B cell (primary cell): ENCODE measurements at regions not wholly inside any gene's neighbourhood (a gene's known extent, or its start where the extent isn't known, plus 50 kb on each side); places are given as distances from the start of the nearest gene placed in this dataset.

ENCODE experiments used
- ATAC-seq: fragments of 200-7000 bp; cut with Tn5 transposase; one replicate; pipeline ENCODE4 v1.10.0; 2021; ENCODE audit warnings: low read depth, mild to moderate bottlenecking, moderate number of reproducible peaks, moderate library complexity
- CTCF ChIA-PET: fragments of 350-600 bp; sonication (Branson Sonifier 250); formaldehyde crosslinking; loops from one replicate; lab custom pipeline; 2021; ENCODE audit warnings: antibody characterized with exemption, inconsistent platforms; lab: Charles Lee
- POLR2A ChIA-PET: fragments of 350-600 bp; sonication (Branson Sonifier 250); formaldehyde crosslinking; loops from one replicate; lab custom pipeline; 2021; ENCODE audit warnings: antibody characterized with exemption; lab: Charles Lee
- DNase-seq: peaks from one replicate; pipeline ENCODE4 v3.0.0; 2013
- H2AFZ ChIP-seq: 2 replicates; pipeline ENCODE4 v1.6.1; 2012; ENCODE audit warnings: mild to moderate bottlenecking, low read depth, low read length; ENCODE audit not compliant: insufficient read depth, poor library complexity, severe bottlenecking
- H3K27ac ChIP-seq, 2 donors: 1 replicate in 1 of 2; 2 replicates in 1 of 2; pipeline ENCODE4 v1.5.1; 2012 to 2013; ENCODE audit warnings: low read length in 2 of 2, mild to moderate bottlenecking in 2 of 2, moderate library complexity in 1 of 2
- H3K27me3 ChIP-seq, 4 experiments: fragments of 200-600 bp in 1 of 4; sonication (generic) in 1 of 4; replicated peaks in 1 of 4; 1 replicate in 2 of 4; 2 replicates in 2 of 4; pipeline versions ENCODE4 v1.6.1 to v1.7.0; 2013 to 2016; ENCODE audit warnings: low read length in 3 of 4, mild to moderate bottlenecking in 2 of 4, mixed read lengths in 1 of 4, moderate library complexity in 1 of 4; ENCODE audit not compliant: insufficient read depth in 4 of 4, control insufficient read depth in 3 of 4; ENCODE audit errors: control extremely low read depth in 1 of 4
- H3K36me3 ChIP-seq, 2 experiments: replicated peaks in 1 of 2; 1 replicate in 1 of 2; 2 replicates in 1 of 2; pipeline versions ENCODE4 v1.6.1 to v1.7.1; 2013; ENCODE audit warnings: low read length in 1 of 2; ENCODE audit not compliant: insufficient read depth in 2 of 2, control insufficient read depth in 1 of 2; ENCODE audit errors: control extremely low read depth in 1 of 2, extremely low read depth in 1 of 2
- H3K4me1 ChIP-seq, 2 donors: fragments of 200-600 bp in 1 of 2; sonication (generic) in 1 of 2; 1 replicate in 1 of 2; 2 replicates in 1 of 2; pipeline versions ENCODE4 v1.5.1 to v1.6.1; 2013 to 2017; ENCODE audit warnings: low read length in 2 of 2; ENCODE audit not compliant: control insufficient read depth in 2 of 2, insufficient read depth in 2 of 2
- H3K4me2 ChIP-seq: replicated peaks from 2 replicates; pipeline ENCODE3; 2012; ENCODE audit warnings: mild to moderate bottlenecking, low read depth, low read length; ENCODE audit not compliant: poor library complexity, severe bottlenecking
- H3K4me3 ChIP-seq, 5 experiments: fragments of 200-600 bp in 1 of 5; sonication (generic) in 1 of 5; 1 replicate in 3 of 5; 2 replicates in 2 of 5; pipeline versions ENCODE4 v1.5.1 to v1.7.0; 2011 to 2016; ENCODE audit warnings: low read length in 4 of 5, mild to moderate bottlenecking in 4 of 5, low read depth in 2 of 5, control low read depth in 1 of 5, moderate library complexity in 1 of 5; ENCODE audit not compliant: insufficient read depth in 1 of 5; ENCODE audit errors: control extremely low read depth in 1 of 5, extremely low read depth in 1 of 5
- H3K79me2 ChIP-seq: fragments of 200-600 bp; sonication (generic); one replicate; pipeline ENCODE4 v1.6.0; 2016; ENCODE audit warnings: low read length; ENCODE audit not compliant: control insufficient read depth, insufficient read depth
- H3K9ac ChIP-seq: fragments of 200-600 bp; sonication (generic); 2 replicates; pipeline ENCODE4 v1.6.1; 2017; ENCODE audit warnings: mild to moderate bottlenecking, low read length, moderate library complexity
- H3K9me3 ChIP-seq, 3 donors: one replicate each; pipeline versions ENCODE4 v1.6.1 to v1.7.1; 2013; ENCODE audit warnings: low read length in 2 of 3; ENCODE audit not compliant: control insufficient read depth in 2 of 3, insufficient read depth in 1 of 3; ENCODE audit errors: control extremely low read depth in 1 of 3
- H4K20me1 ChIP-seq: 2 replicates; pipeline ENCODE4 v1.6.0; 2012; ENCODE audit warnings: mild to moderate bottlenecking, low read length; ENCODE audit not compliant: insufficient read depth, control insufficient read depth, poor library complexity, severe bottlenecking
- H3K27ac Mint-ChIP-seq: one replicate; pipeline ENCODE4 v1.8.0; 2021; ENCODE audit warnings: mixed read lengths
- H3K27me3 Mint-ChIP-seq: one replicate; pipeline ENCODE4 v1.8.0; 2021; ENCODE audit warnings: mixed read lengths
- H3K4me1 Mint-ChIP-seq: one replicate; pipeline ENCODE4 v1.8.0; 2021; ENCODE audit warnings: mixed read lengths
- H3K4me3 Mint-ChIP-seq: one replicate; pipeline ENCODE4 v1.8.0; 2021; ENCODE audit warnings: mixed read lengths
- H3K9me3 Mint-ChIP-seq: one replicate; pipeline ENCODE4 v1.8.0; 2022; ENCODE audit warnings: mixed read lengths; ENCODE audit not compliant: insufficient read depth
- EZH2 ChIP-seq: IDR thresholded peaks from 2 replicates; pipeline ENCODE4 v1.6.1; 2012; ENCODE audit warnings: borderline replicate concordance, low read depth, mild to moderate bottlenecking, moderate library complexity, low read length; ENCODE audit not compliant: insufficient read depth, poor library complexity, severe bottlenecking
- WGBS: methylation state at CpG from one replicate; pipeline ENCODE4 v1.1.5; 2013; ENCODE audit warnings: missing lambda C conversion rate; ENCODE audit not compliant: insufficient coverage; 5-methylcytosine and 5-hydroxymethylcytosine counted together
- intact Hi-C: fragments of 100-400 bp; cut with micrococcal nuclease; formaldehyde crosslinking; loops from one replicate; pipeline ENCODE4 v1.10.0; 2022
- TF ChIP-seq, protein P1 (sequence below): fragments of 200-600 bp; IDR thresholded peaks from one replicate; pipeline ENCODE4 v1.8.0; 2022; ENCODE audit warnings: antibody characterized with exemption, mild to moderate bottlenecking

DNA sequence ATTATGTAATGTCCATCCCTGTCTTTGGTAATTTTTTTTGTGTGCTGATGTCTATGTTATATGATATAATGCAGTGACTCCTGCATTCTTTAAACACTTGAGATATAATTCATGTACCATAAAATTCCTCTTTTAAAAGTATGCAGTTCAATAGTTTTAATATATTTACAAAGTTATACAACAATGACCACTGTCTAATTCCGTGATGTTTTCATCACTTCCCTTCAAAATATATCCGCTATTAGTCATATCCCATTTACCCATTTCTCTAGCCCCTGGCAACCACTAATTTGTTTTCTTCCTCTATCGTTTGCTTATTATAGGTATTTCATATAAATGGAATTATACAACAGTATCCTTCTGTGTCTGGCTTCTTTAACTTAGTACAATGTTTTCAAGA lies 64.9 kb upstream of the SUCLG2 start:
- no peak overlapping the region for H3K27ac Mint-ChIP-seq
- Histone ChIP-seq H3K9ac (no peak overlapping the region), H3K79me2 (no peaks in the 10 kb centered on the region), H3K4me2 (no peak overlapping the region), H3K36me3 (no peaks in the 10 kb centered on the region), H3K27me3 (no peaks in the 10 kb centered on the region), H3K4me3 (no peak overlapping the region), H3K4me1 (no peaks in the 10 kb centered on the region), H2AFZ (no peak overlapping the region), H4K20me1 (no peaks in the 10 kb centered on the region), H3K27ac (no peak overlapping the region), H3K9me3 (peaks cover 1 to 6% (median 2%) of the 10 kb centered on the region in 3 donors)
- H3K4me1 Mint-ChIP-seq: no peaks in the 10 kb centered on the region
- no peak for TF ChIP-seq EZH2
- TF ChIP-seq, protein P1, sequence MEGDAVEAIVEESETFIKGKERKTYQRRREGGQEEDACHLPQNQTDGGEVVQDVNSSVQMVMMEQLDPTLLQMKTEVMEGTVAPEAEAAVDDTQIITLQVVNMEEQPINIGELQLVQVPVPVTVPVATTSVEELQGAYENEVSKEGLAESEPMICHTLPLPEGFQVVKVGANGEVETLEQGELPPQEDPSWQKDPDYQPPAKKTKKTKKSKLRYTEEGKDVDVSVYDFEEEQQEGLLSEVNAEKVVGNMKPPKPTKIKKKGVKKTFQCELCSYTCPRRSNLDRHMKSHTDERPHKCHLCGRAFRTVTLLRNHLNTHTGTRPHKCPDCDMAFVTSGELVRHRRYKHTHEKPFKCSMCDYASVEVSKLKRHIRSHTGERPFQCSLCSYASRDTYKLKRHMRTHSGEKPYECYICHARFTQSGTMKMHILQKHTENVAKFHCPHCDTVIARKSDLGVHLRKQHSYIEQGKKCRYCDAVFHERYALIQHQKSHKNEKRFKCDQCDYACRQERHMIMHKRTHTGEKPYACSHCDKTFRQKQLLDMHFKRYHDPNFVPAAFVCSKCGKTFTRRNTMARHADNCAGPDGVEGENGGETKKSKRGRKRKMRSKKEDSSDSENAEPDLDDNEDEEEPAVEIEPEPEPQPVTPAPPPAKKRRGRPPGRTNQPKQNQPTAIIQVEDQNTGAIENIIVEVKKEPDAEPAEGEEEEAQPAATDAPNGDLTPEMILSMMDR: no peak
- no peak overlapping the region for H3K4me3 Mint-ChIP-seq
- H3K27me3 Mint-ChIP-seq: no peaks in the 10 kb centered on the region
- H3K9me3 Mint-ChIP-seq: peaks cover 5% of the 10 kb centered on the region
- WGBS: no CpG with 5 or more reads among the region's 3 CpGs
- ATAC-seq (no peak), DNase-seq (no peak)
- intact Hi-C loops: no loop called here
- ChIA-PET CTCF (no interaction called here), POLR2A (no interaction called here)

GRCh38 chr3:67715971-67716370 lies 61.6 kb upstream of the SUCLG2 start:
- no peaks in the 10 kb centered on the region for H3K27me3 Mint-ChIP-seq

More at GRCh38 chr3:67715971-67716370, 61.6 kb upstream of the SUCLG2 start:
- Histone ChIP-seq H3K4me2 (no peak overlapping the region), H3K79me2 (no peaks in the 10 kb centered on the region), H3K9ac (no peak overlapping the region), H3K4me3 (no peak overlapping the region), H3K27ac (no peak overlapping the region), H2AFZ (no peak overlapping the region), H4K20me1 (no peaks in the 10 kb centered on the region), H3K4me1 (no peaks in the 10 kb centered on the region), H3K9me3 (peaks cover 0 to 2% (median 1%) of the 10 kb centered on the region in 3 donors), H3K27me3 (no peaks in the 10 kb centered on the region), H3K36me3 (no peaks in the 10 kb centered on the region)
- POLR2A ChIA-PET: no interaction called here
- ATAC-seq (no peak), DNase-seq (no peak)
- WGBS: 100% methylated on average over 3 of the region's 5 CpGs
- intact Hi-C loops: no loop called here
- Mint-ChIP-seq H3K4me1 (no peaks in the 10 kb centered on the region), H3K27ac (no peak overlapping the region), H3K4me3 (no peak overlapping the region), H3K9me3 (peaks cover 2% of the 10 kb centered on the region)
- CTCF ChIA-PET: interaction anchor here (1.2 kb wide), 1 partner anchor 333 kb away, joined by 5 read pairs; no protein-coding TSS in a partner anchor
- TF ChIP-seq EZH2: no peak
- TF ChIP-seq, protein P1: no peak
